ENCODE measurements at regions not wholly inside any gene's neighbourhood (a gene's known extent, or its start where the extent isn't known, plus 50 kb on each side); places are given as distances from the start of the nearest gene placed in this dataset.
A peak's percentile ranks its signal among the peaks of the same experiment; 100 is the strongest.

- DNase-seq (ENCODE audit: low spot score): no peak
- Histone ChIP-seq H3K27ac (no peak overlapping the region), H3K27me3 (no peaks in the 10 kb centered on the region), H3K4me3 (no peak overlapping the region), H3K9me2 (replicated peaks; ENCODE audit: insufficient read depth) (no peaks in the 10 kb centered on the region), H3K4me2 (no peak overlapping the region), H2AFZ (no peak overlapping the region), H4K20me1 (ENCODE audit: insufficient read depth, poor library complexity, severe bottlenecking) (no peaks in the 10 kb centered on the region), H3K9me3 (ENCODE audit: low read depth) (no peaks in the 10 kb centered on the region), H3K79me2 (no peaks in the 10 kb centered on the region), H3K36me3 (replicated peaks; ENCODE audit: insufficient read depth, low read depth) (no peaks in the 10 kb centered on the region), H3K4me1 (ENCODE audit: insufficient read depth) (peaks cover 14% of the 10 kb centered on the region)
- WGBS (ENCODE audit: low lambda C conversion rate, missing lambda C conversion rate): 94% methylated on average over 1 of the region's 1 CpG
- TF ChIP-seq CTCF (IDR thresholded peaks at IDR 0.05; ENCODE audit: poor library complexity) (no peak), EZH2phosphoT487 (IDR thresholded peaks at IDR 0.05; ENCODE audit: low read depth, severe bottlenecking, unreplicated experiment) (no peak), EZH2 (IDR thresholded peaks at IDR 0.05; ENCODE audit: borderline replicate concordance) (no peak)
Measured at GRCh38 chr6:140540743-140541142, 1166.3 kb upstream of the CITED2 start.

- H3K4me3 ChIP-seq: no peak overlapping the region
- no peak for DNase-seq (ENCODE audit: low spot score)
- H3K9me3 ChIP-seq (ENCODE audit: low read depth): no peaks in the 10 kb centered on the region
- H3K79me2 ChIP-seq: no peaks in the 10 kb centered on the region
- H2AFZ ChIP-seq: peak overlapping the region; percentile 20
- no peaks in the 10 kb centered on the region for H3K36me3 ChIP-seq (replicated peaks; ENCODE audit: insufficient read depth, low read depth)
- H3K9me2 ChIP-seq (replicated peaks; ENCODE audit: insufficient read depth): no peaks in the 10 kb centered on the region
- TF ChIP-seq EZH2phosphoT487 (IDR thresholded peaks at IDR 0.05; ENCODE audit: low read depth, severe bottlenecking, unreplicated experiment) (no peak), CTCF (IDR thresholded peaks at IDR 0.05; ENCODE audit: poor library complexity) (no peak)
- peaks cover 14% of the 10 kb centered on the region for H3K4me1 ChIP-seq (ENCODE audit: insufficient read depth)
- H3K27ac ChIP-seq: peak overlapping the region; percentile 73
- no peak overlapping the region for H3K4me2 ChIP-seq
- no peaks in the 10 kb centered on the region for H3K27me3 ChIP-seq
- H4K20me1 ChIP-seq (ENCODE audit: insufficient read depth, poor library complexity, severe bottlenecking): no peaks in the 10 kb centered on the region
Measured at GRCh38 chr6:140538926-140539325, 1164.5 kb upstream of the CITED2 start.

GRCh38 chr6:140537834-140538705 lies 1163.6 kb upstream of the CITED2 start:
- H3K36me3 ChIP-seq (replicated peaks; ENCODE audit: insufficient read depth, low read depth): no peaks in the 10 kb centered on the region
- TF ChIP-seq EZH2 (IDR thresholded peaks at IDR 0.05; ENCODE audit: borderline replicate concordance) (no peak), EZH2phosphoT487 (IDR thresholded peaks at IDR 0.05; ENCODE audit: low read depth, severe bottlenecking, unreplicated experiment) (no peak), CTCF (IDR thresholded peaks at IDR 0.05; ENCODE audit: poor library complexity) (no peak)
- H4K20me1 ChIP-seq (ENCODE audit: insufficient read depth, poor library complexity, severe bottlenecking): no peaks in the 10 kb centered on the region
- no peaks in the 10 kb centered on the region for H3K79me2 ChIP-seq
- no peaks in the 10 kb centered on the region for H3K9me3 ChIP-seq (ENCODE audit: low read depth)
- 19% methylated on average over 8 of the region's 8 CpGs for WGBS (ENCODE audit: low lambda C conversion rate, missing lambda C conversion rate)
- no peaks in the 10 kb centered on the region for H3K27me3 ChIP-seq
- peaks cover 14% of the 10 kb centered on the region for H3K4me1 ChIP-seq (ENCODE audit: insufficient read depth)
- H3K4me2 ChIP-seq: peak overlapping the region; percentile 64
- H2AFZ ChIP-seq: peak overlapping the region; percentile 20
- peak overlapping the region; percentile 73 for H3K27ac ChIP-seq
- H3K4me3 ChIP-seq: no peak overlapping the region
- no peaks in the 10 kb centered on the region for H3K9me2 ChIP-seq (replicated peaks; ENCODE audit: insufficient read depth)
- DNase-seq (ENCODE audit: low spot score): peak; percentile 63

Data from hepatocyte (in vitro differentiated cells).